Uterus (tissue), 2 donors: ENCODE measurements at regions not wholly inside any gene's neighbourhood (a gene's known extent, or its start where the extent isn't known, plus 50 kb on each side); places are given as distances from the start of the nearest gene placed in this dataset.

ENCODE experiments used
- CTCF ChIP-seq, 4 experiments: fragments of 200-600 bp in 2 of 4; fragments of 450-650 bp in 2 of 4; sonication (generic) in 2 of 4; IDR thresholded peaks; one replicate each; pipeline ENCODE4 v1.5.1; 2016 to 2019; ENCODE audit warnings: antibody characterized with exemption in 4 of 4, mild to moderate bottlenecking in 2 of 4, moderate library complexity in 1 of 4
- POLR2A ChIP-seq, 2 donors: fragments of 450-650 bp; IDR thresholded peaks; one replicate each; pipeline ENCODE4 v1.6.1; 2016; ENCODE audit warnings: antibody characterized with exemption in 2 of 2, mild to moderate bottlenecking in 1 of 2, moderate library complexity in 1 of 2

- TF ChIP-seq POLR2A (IDR thresholded peaks at IDR 0.05) (no peak), CTCF (IDR thresholded peaks at IDR 0.05) (no peak)
These were observed 992.9 kb downstream of the GALC start for GRCh38 chr14:87000081-87000480.
